ENCODE measurements at regions not wholly inside any gene's neighbourhood (a gene's known extent, or its start where the extent isn't known, plus 50 kb on each side); places are given as distances from the start of the nearest gene placed in this dataset.
"Not testable (repeated sequence)": the region's sequence is repeated elsewhere in the genome, so short reads cannot be mapped to it uniquely, and the experiment has no call there.

DNA sequence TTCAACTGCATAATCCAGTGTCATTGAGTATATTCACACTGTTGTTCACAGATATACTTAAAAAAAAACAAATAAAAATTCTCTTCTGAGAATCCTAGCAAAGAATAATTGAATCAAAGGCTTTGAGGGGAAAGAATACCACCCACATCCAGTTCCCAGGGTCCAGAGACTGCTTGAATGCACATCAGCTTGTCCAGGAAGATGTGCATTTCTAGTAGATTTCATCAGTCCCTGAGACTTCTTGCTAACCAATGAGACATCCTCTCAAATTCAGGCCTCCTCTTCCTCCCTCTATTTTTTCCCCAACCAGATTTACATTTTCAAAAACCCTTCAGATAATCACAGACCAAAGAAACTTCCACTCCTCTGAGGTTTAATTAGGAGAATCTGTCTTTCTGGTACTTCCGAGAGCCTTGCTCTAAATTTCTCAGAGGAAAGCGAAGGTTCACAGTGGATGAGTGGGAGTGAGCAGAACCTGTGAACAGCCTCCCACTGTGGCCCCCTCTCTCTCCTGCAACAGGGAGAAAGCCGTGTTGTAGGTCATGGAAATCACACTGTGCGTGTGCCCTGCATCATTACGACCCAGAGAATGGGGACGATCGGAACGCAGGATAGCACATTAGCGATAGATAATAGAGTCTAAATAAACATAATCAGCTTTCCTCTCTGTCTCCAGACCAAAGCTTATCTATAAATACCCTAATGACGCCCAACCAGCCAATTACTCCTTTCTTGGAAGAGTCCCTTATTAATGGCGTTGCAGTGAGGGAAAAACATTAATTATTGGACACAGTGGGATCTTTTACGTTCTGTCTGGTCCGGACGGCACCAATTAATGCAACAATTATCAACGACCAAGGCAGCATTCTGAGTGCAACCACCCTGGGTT lies 212.5 kb downstream of the EMX2 start:
- peak; percentile 63 for DNase-seq

DNA sequence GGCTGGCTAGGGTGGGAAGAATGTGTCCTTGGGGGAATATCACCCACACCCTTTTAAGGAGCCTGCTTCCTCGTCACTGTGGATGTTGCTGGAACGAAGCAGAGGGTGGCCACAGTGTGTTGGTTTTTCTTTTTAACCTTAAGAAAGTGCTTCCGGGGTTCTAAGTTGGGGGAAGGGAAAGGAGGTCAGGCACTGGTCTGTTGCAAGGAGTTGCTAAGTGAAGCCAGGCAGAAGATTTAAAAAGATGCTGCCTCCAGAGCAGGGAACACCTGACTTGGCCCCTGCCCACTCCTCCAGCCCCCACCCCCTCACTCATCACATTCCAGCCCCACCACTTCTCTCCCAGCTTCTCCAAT lies 213.1 kb downstream of the EMX2 start:
- no peak for DNase-seq

DNA sequence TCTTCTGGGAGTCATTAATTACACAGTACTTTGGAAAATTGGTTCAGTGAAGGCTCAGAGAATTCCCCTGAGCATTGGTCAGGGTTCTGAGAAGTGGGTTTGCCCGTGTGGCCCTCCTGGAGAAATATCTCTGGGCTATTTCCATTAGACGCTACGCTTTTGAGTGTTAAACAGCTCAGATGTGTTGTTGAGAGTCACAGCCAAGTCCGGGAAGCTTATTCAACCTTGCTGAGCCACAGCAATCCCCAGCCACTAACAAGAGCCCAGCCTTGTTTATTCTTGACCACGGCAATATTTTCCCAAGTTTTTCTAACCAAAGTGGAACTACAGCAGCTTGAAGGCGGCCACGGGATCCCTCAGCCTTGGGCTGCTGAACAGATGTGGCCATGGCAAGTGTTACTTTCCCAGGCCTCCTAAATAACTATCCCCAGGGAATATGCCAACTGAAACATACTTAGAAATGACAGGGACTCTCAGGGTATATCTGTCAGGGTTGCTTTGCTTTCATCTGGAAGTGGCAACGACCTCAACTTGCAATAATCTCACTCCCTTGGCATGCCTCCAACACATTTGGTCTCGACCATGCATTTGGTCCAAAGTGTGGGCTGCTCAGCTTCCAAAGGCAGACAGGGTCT lies 214.7 kb downstream of the EMX2 start:
- no peak for DNase-seq

DNA sequence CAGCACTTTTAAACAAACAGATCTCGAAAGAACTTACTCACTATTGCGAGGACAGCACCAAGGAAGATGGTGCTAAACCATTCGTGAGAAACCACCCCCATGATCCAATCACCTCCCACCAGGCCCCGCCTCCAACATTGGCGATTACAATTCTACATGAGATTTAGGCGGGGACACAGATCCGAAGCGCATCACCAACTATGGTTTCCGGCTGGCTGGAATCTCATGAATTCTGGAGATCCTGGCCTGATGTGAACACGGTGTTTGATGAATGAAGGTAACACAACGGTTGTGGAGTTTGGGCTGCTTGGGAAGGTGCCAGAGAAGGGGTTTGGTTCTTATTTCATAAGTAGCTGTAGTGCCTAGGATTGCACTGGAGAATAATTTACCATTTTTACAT lies 216.7 kb downstream of the EMX2 start:
- DNase-seq: no peak

DNA sequence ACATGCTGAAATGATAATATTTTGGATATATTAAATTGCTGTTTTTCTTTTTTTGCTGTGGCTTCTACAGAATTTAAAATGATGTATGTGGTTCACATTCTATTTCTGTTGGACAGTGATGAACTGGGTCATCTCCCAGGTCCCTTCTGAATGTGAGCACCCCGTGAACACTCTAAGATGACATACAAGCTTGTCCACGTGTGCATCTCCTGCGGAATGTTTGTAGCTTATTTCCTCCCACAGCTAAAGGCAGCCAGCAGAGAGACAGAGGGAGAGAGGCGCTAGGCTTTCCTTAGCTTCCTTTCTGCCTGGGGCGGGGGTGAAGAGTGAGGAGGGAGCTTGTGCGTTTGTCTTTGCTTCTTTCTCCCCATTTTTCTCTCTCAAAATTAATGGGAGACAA lies 219.1 kb downstream of the EMX2 start:
- DNase-seq: no peak

DNA sequence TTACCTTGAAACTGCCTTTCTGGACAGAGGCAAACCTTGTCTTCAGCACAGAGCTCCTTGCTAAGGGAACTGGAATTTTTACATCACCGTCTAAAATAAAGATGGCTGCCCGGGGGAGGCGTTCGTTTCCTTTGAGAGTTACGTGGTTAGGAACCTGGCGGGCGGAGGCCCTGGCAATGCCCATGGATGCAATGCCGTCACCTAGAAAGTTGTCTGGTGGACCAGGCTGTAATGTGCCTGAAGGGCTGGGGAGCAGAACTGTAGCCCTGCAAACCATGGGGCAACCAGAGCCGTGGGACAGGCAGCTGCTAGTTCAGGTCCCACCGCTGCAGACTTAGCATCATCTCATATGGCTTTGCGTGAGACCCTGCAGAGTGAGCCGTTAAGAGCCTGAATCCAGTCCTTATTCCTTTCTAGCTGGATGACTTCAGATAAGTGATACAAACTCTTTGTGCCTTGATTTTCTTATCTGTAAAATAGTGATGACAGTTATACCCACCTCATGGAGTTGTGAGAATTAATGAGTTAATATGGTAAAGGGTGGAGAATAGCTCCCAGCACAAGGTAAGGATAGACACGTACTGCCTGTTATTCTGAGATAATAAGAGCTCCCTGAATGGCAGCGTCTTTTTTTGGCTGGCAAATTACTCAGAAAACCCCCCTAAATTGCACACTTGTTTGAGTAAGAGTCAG lies 219.7 kb downstream of the EMX2 start:
- DNase-seq: no peak

DNA sequence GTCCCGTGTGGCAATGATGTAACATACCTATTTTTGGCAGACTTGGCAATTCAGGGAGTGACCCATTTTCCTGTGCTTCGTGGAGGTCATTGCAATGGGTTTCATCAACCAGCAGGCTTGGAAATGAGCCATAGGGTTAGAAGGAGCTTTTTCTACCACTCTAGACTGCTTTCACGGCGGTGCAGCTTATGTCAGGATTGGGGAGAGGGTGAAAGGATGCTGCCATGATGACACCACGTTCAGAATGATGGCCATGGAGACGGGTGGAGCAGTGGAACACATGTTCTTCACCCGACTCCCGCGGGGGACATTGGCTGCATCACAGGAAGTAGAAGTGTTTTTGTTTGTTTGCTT lies 220.2 kb downstream of the EMX2 start:
- DNase-seq: no peak

DNA sequence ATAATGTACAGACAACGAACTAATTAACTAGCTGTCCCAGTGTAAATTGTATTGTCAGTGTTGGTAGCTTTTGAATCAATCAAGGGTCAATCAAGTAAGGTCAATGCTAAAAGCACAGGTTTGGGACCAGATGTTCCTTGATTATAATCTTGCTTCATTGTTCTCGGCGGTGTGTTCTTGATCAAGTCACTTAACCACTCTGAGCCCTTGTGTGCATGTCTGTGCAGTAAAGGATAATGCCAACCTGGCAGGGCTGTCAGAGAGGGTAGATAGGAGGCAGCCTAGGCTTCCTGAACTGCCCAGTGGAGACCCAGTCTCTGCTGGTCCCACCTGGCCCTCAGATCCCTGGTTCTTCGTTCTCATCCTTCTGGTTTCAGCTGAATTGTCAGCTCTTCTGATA lies 221.0 kb downstream of the EMX2 start:
- no peak for DNase-seq

DNA sequence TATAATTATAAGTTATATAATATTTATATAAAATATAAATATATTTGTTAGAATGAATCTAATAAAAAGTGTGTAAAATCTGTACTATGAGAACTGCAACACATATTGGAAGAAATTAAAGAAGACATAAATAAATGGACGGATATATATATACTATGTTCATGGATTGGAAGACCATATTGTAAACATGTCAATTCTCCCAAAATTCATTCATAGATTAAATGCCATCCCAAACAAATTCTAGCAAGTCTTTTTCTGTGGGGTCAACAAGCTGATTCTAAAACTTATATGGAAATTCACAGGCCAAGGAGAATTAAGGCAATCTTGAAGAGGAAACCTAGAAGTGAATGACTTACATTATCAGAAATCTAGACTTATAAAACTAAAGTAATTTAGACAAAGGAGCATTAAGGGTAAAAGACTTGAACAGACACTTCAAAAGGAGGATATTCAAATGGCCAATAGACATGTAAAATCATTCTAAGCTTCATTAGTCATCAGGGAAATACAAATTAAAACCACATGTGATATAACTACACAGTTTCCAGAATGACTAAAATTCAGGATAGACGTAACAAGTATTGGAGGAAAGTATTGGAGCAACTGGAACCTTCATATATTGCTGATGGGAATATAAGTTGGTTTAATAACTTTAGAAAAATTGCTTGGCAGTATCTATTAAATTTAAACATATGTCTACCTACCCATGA lies 225.9 kb downstream of the EMX2 start:
- no peak for DNase-seq

DNA sequence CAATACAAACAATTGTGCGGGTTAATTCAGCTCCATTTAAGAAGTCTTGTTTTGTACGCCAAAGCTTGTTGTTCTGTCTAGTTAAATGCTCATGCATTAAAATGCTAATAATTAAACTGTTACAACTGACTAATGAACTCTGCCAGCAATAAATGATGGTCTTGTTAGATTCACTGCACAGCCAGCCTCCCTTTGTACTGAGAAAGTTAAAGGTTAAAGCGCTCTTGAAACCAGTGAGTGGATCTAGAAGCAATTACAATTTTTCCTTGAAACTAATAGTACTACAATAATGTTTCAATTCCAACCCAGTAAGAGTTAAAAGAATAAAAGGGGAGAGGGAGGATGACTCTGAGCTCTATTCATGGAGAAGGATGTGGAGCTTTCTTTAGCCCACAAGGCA lies 233.0 kb downstream of the EMX2 start:
- no peak for DNase-seq

DNA sequence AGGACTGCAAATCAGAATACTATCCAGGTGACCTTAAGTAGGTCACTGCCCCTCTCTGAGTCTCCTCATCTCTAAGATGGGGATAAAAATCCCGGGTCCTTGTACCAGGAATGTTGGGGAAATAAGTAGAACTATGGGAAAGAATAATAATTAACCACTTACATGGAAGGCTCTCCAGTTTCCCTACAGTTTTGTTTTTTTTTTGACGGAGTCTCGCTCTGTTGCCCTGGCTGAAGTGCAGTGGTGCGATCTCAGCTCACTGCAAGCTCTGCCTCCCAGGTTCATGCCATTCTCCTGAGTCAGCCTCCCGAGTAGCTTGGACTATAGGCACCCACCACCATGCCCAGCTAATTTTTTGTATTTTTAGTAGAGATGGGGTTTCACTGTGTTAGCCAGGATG lies 234.7 kb downstream of the EMX2 start:
- not testable (repeated sequence) for DNase-seq

DNA sequence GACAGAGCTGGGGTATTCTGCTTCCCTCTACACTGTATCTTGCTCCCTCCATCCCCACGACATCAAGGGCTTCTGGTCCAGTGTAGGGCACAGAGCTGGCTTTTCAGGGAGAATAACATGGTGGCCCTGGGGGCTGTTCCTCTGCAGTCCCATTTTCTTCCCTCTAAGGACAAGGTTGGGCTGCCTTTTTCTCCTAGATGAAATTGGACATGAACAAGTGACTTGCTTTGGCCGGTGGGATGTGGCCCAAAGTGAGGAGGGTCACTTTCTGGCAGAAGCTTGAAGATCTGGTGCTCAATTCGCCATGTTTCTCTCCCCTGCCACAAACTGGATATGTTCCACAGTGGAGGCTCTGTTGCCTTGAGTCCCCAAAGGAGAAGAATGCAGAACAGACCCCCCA lies 235.7 kb downstream of the EMX2 start:
- DNase-seq: no peak

DNA sequence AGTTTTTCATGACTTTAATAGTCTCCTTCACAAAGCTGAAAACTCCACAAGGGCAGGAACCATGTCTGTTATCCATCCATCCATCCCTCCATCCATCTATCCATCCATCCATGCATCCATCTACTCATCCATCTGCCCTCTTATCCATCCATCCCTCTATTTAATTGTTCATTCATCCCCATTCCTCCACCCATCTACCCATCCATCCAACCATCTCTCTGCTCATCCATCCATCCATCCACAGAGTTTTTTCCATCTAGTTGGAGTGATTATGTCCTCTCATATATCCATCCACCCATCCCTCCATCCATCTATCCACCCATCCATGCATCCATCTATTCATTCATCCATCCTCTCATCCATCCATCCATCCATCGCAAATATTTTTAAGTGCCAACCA lies 237.9 kb downstream of the EMX2 start:
- no peak for DNase-seq

DNA sequence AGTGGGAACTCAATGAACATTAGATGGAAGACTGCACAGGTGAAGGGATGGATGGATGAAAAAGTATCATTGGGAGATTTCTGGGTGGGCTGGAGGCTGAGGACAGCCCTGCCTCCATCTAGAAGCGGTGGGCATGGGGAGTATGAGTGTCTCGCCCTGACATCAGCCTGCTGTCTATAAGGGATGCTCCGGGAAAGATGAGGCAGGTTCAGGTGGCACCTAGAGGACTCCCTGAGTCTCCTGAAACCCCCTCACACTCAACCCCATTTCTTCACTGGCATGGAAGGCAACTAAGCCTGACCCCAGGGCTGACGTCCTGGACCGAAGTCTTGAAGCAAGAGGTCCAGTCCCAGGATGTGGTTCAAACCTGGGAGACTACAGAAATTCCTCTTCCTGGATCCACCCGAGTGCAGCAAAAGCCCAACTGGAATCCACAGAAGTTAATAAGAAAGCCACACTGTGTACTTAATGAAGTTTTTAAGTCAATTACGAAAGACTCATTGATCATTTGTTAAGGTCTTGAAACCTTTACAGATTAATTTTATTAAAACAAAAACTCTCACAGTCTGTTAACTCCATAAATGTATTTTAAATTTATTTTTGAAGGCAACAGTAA lies 238.8 kb downstream of the EMX2 start:
- no peak for DNase-seq

DNA sequence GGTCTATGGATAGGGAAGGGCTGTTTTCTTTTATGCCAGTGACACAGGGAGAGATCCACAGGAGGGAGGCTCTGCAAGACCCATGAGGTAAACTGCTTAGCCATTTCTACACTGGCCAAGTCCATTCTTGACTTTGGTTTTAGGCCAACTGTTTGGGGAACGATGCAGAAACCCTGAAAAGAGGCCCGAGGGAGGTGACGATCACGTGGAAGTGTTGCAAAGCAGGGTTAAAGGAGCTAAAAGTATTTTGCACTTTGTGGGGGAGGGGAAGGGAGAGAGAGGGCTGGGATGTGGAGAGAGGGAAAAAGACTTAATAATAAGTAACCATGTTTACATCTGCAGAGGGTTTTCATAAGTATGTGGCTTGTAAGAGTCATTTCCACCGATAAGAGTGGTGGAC lies 239.7 kb downstream of the EMX2 start:
- no peak for DNase-seq

DNA sequence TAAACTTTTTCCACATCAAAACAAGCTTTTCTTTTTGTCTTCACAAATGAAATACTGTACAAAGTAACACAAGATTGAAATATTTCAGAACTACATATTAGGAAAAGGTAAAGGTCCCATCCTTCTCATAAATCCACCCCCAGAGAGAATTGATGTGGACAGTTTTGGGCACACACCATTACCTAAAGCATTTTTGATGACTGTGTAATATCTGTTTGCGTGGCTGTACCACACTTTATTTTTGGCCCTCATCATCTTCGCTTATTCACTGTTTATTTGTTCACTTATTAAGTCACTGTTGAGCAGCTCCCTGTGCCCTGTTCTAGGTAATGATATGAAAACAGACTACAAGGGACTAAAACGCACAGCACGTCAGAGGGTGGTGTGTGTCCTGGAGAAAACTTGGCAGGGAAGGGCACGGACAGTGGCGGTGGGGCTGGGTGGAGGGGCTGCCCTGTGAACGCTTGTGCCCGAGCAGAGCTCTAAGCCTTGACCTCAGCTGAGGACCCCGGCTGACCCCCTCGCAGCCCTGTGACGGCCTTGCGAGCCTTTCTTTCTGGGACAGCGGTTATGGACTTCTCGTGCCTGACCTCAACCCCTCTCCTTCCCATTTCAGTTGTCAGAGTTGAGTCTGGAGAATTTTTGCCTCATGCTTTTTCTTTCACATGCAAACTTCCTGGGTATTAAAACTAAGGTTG lies 241.3 kb downstream of the EMX2 start:
- no peak for DNase-seq

DNA sequence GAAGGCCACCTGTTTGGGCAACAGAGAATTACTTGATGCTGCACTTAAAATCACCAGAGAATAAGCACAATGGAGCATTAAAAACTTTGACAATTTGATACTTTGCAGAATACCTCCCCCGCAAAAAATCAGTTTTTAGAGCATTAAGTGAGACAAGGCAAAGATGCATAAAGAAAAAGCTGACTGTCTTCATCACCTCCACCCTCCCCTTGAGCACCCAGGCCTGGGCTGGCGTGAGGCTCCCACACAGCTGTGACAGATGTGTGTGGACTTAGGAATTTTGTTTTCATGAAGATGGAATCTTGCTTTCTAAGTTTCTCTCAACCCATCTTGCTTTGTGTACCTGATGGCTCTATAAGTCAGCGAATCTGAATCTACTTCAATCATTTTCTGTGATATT lies 242.2 kb downstream of the EMX2 start:
- DNase-seq: no peak

DNA sequence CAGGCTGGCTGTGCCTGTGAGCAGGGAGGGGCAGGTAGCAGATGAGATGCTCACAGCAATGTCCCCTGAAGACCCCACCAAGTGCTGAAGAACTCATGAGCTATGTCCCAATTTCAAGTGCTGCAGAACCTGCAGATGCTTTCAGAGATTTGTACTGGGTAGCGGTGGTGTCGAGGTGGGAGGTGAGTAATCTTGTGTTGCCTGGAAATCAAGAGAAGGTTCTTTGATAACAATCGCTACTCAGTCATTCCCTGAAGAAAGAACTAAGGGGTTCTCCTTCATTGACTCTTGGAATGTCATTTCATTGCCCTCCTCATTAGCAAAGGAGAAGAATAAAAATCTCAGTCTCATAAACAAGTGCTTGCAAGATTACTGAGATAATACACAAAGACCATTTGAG lies 246.4 kb downstream of the EMX2 start:
- no peak for DNase-seq

DNA sequence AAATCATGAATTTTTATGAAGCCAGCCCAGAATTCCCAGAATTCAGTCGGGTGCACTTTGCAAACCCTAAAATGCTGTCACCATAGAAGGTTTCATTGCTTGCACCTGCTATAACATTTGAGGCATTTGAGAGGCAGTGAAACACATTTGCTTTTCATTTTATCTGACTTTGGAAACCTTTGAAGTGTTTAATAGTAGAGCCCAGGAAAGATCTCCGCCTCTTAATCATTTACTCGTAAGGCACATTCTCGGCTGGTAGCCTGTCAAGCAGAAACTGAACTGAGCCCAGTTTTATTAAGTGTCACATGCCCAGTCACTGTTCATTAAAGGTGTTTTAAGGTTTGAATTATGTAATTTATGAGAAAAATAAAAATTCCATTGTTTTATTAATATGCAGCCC lies 247.6 kb downstream of the EMX2 start:
- no peak for DNase-seq

DNA sequence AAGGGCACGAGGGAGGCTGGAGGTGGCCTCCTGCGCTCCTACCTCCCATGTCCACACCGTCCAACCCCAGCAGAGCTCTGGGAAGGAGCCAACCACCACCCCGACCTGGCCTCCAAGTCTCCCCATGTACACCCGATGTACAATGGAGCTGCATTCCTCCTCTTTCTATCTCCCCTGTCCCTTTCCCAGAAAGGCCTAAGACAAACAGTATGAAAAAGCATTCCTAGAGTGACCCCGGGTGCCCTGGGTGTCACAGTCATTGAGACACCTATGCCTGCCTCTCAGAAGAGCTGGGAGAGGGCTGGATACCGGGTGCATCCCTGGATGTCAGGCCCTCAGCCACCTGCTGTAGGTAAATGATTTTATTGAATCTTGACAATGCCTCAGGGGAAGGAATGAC lies 248.1 kb downstream of the EMX2 start:
- no peak for DNase-seq

DNA sequence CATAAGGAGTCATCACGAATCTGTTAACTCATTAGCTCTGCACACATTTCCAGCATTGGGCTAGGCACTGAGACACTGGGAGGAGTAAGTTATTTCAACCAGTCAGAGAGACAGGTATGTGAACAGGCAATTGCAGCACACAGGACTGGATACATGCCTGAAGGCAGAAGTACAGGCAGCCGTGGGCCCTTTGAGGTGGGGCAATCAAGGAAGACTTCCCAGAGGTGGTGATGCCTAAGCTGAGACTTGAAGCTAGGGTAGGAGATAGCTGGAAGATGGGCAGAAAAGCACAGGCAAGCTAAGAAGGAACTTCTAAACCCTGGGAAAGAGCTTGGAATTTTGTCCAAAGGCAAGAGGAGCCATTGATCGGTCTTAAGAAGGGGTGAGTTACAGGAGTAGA lies 249.7 kb downstream of the EMX2 start:
- no peak for DNase-seq

DNA sequence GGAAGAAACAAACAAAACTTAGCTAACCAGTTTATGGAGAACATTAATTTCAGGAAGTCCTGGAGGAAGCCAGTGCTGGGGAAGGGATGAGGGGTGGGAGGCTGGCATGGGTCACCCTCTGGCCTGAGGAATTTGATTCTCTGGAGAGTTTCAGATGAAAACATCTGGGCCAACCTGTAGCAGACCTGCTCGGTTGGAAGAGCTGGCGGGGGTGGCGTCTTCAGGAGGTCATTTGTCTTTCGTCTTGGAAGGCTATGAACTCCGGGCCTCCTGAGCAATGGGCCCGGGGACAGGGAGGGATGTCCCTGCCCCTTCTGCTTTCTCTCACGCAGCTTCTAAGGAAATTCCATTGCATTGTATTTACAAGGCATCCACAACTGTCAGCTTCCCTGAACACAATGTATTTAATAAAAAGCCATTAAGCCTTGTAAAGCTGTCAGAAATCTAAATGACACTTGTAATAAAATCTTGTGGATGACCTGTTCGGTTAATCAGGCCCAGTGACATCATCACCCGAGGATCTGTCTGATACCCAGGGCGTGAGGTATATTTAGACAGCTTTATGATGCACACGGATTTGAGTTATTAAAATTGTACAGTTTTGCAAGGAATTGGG lies 250.5 kb downstream of the RAB11FIP2 start:
- no peak for DNase-seq

All from retina (tissue), 1 donor.